NCI-H1417 treated with DMSO at 0.1 percent for 48 hours (cell line): ENCODE measurements at regions not wholly inside any gene's neighbourhood (a gene's known extent, or its start where the extent isn't known, plus 50 kb on each side); places are given as distances from the start of the nearest gene placed in this dataset.
"Not testable (repeated sequence)": the region's sequence is repeated elsewhere in the genome, so short reads cannot be mapped to it uniquely, and the experiment has no call there.

Experiments used
- DNase-seq: peaks from one replicate; lab custom pipeline; 2025; lab: John Stamatoyannopoulos, UW

GRCh38 chr7:67916111-67916510 lies 919.5 kb downstream of the TYW1 start:
- not testable (repeated sequence) for DNase-seq

GRCh38 chr7:67916571-67917436 lies 920.2 kb downstream of the TYW1 start:
- no peak for DNase-seq

- no peak for DNase-seq
These were observed 920.8 kb downstream of the TYW1 start for GRCh38 chr7:67917437-67917755.

DNA sequence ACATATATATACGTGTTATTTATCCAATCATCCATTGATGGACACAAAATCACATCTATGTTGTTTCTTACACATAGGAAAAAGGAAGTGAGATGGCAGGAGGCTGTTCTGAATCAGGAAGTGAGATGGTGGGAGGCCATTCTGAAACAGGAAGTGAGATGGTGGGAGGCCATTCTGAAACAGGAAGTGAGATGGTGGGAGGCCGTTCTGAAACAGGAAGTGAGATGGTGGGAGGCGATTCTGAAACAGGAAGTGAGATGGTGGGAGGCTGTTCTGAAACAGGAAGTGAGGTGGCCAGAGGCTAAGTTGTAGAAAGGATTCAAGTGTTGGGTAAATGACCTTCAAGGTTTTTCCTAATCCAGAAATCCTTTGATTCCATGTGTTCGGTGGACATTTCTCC lies 921.5 kb downstream of the TYW1 start:
- no peak for DNase-seq

GRCh38 chr7:67923286-67923685 lies 926.7 kb downstream of the TYW1 start:
- no peak for DNase-seq

DNA sequence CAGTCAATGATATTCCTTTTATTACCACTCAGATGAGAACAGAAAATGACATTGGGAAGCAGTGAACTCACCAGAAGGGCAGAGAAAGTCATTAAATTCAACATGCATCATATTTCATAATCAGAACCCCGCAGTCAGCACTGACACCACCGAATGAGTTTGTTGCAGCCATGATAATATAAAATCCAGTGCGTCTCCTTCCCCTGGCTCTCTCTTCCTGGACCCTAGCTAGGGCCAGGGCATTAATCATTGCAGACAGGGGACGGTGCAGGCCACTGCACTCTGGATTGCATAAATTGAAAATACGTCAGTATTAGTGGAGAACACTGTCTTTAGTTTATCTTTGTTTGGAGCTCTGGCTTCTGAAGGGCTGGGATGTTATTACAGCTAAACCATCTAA lies 931.5 kb downstream of the TYW1 start:
- no peak for DNase-seq

GRCh38 chr7:67936447-67936846 lies 939.8 kb downstream of the TYW1 start:
- DNase-seq = not testable (repeated sequence)

GRCh38 chr7:67940400-67940799 lies 943.8 kb downstream of the TYW1 start:
- DNase-seq = no peak

GRCh38 chr7:67947191-67947590 lies 950.6 kb downstream of the TYW1 start:
- no peak for DNase-seq

- DNase-seq = no peak
These were observed 951.0 kb downstream of the TYW1 start for GRCh38 chr7:67947646-67948045.

DNA sequence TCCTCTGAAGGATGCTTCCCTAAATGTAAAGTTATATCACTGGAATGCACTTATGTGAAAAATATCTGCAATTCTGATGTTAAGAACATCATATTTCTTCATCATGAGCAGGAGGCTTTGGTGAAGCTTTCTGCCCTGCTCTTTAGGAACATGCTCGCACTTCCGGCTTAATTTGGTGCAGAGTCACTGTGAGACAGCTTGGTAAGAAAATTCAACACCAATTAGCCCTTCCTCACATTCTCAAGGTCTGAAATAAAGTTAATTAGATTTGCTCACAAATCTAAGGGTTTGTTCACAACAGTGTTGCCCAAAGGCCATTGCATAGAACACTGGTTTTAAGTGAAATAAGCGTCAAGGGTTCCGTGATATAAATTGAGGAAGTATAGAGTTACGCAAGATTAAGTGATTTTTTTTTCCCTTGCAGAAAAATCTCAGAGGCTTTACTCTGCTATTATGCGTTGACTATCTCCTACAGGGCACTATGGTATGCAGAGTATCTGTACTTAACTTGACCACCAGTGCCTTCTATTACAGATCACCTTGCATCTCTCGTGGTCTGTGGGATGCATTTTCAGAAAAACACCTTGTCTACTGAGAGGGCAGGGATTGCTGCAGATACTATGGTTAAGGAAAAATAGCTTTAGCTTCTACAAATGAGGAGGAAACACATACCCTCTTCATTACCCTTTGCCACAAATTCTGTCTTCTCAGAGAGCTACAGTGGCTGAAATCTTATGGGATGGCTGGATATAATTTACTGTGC lies 953.9 kb downstream of the TYW1 start:
- no peak for DNase-seq

GRCh38 chr7:67955061-67955460 lies 958.4 kb downstream of the TYW1 start:
- no peak for DNase-seq

DNA sequence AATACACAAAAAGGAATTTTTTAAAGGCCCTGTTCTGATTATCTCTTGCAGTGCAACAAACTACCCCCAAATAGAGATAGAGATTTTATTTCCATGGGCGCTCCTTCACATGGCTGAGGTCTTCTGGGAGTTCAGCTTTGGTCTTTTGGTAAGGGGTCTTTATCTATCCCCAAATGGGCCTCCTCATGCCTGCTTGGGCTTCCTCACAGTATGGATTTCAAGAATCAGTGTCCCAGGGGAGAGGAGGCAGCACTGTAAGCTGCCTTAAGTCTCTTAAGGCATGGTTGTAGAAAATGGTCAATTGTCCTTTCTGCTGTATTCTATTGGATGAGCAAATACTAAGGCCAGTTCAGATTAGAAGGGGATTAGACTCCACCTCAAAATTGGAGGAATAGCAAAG lies 966.2 kb downstream of the TYW1 start:
- DNase-seq = no peak

- no peak for DNase-seq
These were observed 979.9 kb downstream of the TYW1 start for GRCh38 chr7:67976490-67976889.

GRCh38 chr7:67983486-67983885 lies 986.9 kb downstream of the TYW1 start:
- no peak for DNase-seq

DNA sequence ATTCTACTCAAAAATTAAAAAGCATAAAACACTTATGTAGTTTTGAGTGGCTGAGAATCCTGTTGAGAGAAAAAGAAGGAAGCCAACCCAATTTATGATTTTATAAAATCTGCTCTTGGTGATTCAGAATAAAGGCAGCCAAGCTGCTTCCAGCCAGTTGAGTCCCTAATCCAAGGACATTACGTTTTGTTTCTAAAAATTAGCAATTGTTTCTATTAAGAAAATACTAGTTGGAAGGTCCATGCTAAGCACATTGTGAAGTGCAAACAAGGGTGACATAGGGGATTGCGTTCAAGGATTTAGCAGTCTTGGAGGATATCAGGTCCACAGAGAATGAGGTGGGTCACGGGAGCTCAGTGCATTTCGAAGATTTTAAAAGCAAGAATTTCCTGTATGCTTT lies 987.7 kb downstream of the TYW1 start:
- no peak for DNase-seq

DNA sequence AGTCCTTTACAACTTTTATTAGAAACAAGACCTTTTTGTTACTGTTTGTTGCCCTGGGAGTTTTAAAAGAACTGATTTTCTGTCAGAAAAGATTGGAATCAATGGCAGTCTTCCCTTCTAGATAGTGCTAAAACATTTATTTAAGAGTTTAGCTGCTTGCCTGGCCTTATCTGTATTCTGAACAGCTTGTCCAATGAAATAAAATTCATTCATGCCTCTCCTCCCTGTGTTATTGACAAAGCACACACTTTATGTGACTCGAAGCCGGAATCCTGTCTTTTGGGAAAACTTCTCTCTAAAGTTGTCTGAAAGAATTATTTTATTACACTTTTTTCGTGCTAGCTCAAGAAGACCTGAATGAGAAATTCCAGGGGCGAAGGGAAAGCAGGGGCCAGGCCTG lies 992.5 kb downstream of the TYW1 start:
- no peak for DNase-seq

DNA sequence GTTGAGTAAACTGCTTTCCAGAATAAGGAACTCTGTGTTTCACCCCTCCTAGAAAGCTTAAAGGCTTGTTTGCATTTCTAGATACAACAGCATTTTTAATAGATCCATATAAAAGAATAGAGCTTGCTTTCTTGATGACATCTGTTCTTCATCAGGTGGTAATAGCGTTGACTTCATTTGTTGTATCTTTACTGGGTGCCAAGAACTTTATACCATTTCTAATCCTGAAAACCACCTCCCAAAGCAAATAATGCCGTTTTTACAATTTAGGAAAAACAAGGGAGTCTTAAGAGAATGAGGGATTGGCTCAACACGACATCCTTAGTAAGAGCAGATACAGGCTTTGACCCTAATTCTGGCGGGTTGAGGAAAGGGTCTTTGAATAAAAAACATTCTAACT lies 993.4 kb downstream of the TYW1 start:
- DNase-seq = no peak

- DNase-seq = no peak
These were observed 994.1 kb downstream of the TYW1 start for GRCh38 chr7:67990716-67991115.

DNA sequence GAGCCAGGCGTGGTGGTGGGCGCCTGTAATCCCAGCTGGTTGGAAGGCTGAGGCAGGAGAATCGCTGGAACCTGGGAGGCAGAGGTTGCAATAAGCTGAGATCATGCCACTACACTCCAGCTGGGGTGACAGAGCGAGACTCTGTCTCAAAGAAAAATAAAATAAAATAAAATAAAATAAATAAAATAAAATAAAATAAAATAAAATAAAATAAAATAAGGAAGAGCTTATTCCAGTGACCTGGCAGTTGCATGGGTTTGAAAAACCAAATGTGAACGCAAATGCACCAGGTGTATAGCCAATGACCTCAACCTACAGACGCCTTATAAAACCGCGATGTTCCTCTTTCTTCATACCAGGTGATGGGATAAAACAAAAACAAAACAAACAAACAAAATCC lies 995.7 kb downstream of the TYW1 start:
- no peak for DNase-seq

DNA sequence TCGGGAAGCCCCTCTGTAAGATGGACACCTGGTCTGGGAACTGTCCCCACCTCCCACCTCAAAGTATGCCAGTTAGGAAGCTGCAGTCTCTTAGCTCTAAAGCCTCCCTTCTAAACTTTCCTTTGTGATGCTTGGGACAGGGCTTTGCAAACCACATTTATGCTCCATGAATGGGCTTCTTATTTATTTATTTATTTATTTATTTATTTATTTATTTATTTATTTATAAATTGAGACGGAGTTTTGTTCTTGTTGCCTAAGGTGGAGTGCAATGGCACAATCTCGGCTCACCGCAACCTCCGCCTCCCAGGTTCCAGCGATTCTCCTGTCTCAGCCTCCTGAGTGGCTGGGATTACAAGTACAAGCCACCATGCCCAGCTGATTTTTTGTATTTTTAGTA lies 1009.4 kb downstream of the TYW1 start:
- DNase-seq = no peak

DNA sequence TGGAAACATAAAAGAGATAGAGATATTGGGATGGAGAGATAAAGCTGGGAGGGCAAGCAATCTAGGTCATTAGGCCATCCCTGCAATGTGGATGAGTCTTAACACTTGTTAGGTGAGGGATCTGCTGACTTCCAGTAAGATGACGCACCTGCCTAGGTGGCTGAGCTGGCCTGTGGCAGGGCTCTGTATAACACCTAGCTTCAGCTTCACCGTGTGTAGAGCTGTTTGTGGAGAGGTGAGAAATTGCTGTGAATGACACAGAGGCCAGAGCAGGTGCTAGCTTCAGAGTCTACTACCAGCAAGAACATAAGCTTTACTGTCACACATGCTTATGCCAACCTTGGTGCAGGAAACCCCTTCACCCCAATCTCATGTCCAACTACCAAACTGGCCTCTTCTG lies 1010.0 kb downstream of the TYW1 start:
- DNase-seq = no peak

DNA sequence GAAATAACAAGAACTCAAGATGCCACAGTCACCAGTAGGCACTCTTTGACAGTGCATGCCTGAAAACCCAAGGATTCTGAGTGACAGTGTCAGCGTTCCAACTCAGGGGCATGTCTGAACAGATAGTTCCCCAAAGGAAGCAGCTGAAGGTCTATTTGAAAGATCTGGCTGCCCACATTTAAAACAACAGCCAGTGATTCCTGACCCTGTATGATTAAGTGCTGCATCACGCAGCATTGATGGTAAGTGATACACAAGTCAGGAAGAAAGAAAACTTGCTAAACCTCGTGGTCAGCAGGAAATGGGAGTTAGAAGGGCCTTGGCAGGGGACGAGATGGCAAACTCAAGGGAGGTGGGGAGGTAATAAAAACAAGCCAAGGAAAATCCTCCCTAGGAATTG lies 1013.1 kb downstream of the TYW1 start:
- DNase-seq = no peak
